Tibial nerve (tissue), 4 donors: ENCODE measurements at regions not wholly inside any gene's neighbourhood (a gene's known extent, or its start where the extent isn't known, plus 50 kb on each side); places are given as distances from the start of the nearest gene placed in this dataset.

Experiments used
- DNase-seq, 2 donors: peaks; one replicate each; pipeline ENCODE4 v3.0.0-alpha.2; 2019; ENCODE audit warnings: low spot score in 2 of 2
- H3K27ac ChIP-seq, 4 donors: fragments of 200-600 bp; sonication (generic) in 3 of 4; one replicate each; pipeline ENCODE4 v1.5.1; 2017 to 2019; ENCODE audit warnings: mild to moderate bottlenecking in 1 of 4
- H3K27me3 ChIP-seq, 2 donors: fragments of 200-600 bp; sonication (generic) in 1 of 2; one replicate each; pipeline versions ENCODE4 v1.5.1 to v1.6.0; 2017 to 2019
- H3K36me3 ChIP-seq, 3 donors: fragments of 200-600 bp; sonication (generic); one replicate each; pipeline ENCODE4 v1.5.1; 2018 to 2019
- H3K4me1 ChIP-seq, 4 donors: fragments of 200-600 bp; sonication (generic) in 3 of 4; one replicate each; pipeline ENCODE4 v1.5.1; 2017 to 2019
- H3K4me3 ChIP-seq, 4 donors: fragments of 200-600 bp; sonication (generic) in 3 of 4; one replicate each; pipeline ENCODE4 v1.5.1; 2017 to 2019; ENCODE audit warnings: mild to moderate bottlenecking in 1 of 4, moderate library complexity in 1 of 4
- H3K9me3 ChIP-seq, 4 donors: fragments of 200-600 bp; sonication (generic) in 3 of 4; one replicate each; pipeline ENCODE4 v1.5.1; 2017 to 2019
- EP300 ChIP-seq, 2 donors: sonication (generic); formaldehyde crosslinking; IDR thresholded peaks; one replicate each; pipeline ENCODE4 v1.6.1; 2017; ENCODE audit warnings: antibody characterized with exemption in 2 of 2, mild to moderate bottlenecking in 1 of 2
- POLR2A ChIP-seq, 2 donors: fragments of 450-650 bp; IDR thresholded peaks; one replicate each; pipeline ENCODE4 v1.6.1; 2017; ENCODE audit warnings: antibody characterized with exemption in 2 of 2, mild to moderate bottlenecking in 2 of 2, moderate library complexity in 2 of 2
- WGBS, 2 donors: methylation state at CpG; one replicate each; pipeline ENCODE4 v1.1.5; 2018; 5-methylcytosine and 5-hydroxymethylcytosine counted together
- TF ChIP-seq, protein P1 (sequence below), 5 experiments: fragments of 200-600 bp in 3 of 5; fragments of 450-650 bp in 2 of 5; sonication (generic) in 3 of 5; IDR thresholded peaks; one replicate each; pipeline ENCODE4 v1.5.1; 2016 to 2019; ENCODE audit warnings: antibody characterized with exemption in 5 of 5, mild to moderate bottlenecking in 3 of 5, moderate library complexity in 2 of 5

- no peak for DNase-seq
- Histone ChIP-seq H3K27ac (no peak overlapping the region), H3K4me3 (no peak overlapping the region), H3K36me3 (no peaks in the 10 kb centered on the region), H3K27me3 (no peaks in the 10 kb centered on the region), H3K4me1 (peaks cover 0 to 4% (median 0%) of the 10 kb centered on the region in 4 donors), H3K9me3 (no peaks in the 10 kb centered on the region)
- TF ChIP-seq, protein P1, sequence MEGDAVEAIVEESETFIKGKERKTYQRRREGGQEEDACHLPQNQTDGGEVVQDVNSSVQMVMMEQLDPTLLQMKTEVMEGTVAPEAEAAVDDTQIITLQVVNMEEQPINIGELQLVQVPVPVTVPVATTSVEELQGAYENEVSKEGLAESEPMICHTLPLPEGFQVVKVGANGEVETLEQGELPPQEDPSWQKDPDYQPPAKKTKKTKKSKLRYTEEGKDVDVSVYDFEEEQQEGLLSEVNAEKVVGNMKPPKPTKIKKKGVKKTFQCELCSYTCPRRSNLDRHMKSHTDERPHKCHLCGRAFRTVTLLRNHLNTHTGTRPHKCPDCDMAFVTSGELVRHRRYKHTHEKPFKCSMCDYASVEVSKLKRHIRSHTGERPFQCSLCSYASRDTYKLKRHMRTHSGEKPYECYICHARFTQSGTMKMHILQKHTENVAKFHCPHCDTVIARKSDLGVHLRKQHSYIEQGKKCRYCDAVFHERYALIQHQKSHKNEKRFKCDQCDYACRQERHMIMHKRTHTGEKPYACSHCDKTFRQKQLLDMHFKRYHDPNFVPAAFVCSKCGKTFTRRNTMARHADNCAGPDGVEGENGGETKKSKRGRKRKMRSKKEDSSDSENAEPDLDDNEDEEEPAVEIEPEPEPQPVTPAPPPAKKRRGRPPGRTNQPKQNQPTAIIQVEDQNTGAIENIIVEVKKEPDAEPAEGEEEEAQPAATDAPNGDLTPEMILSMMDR (IDR thresholded peaks at IDR 0.05): no peak
- TF ChIP-seq POLR2A (IDR thresholded peaks at IDR 0.05) (no peak), EP300 (IDR thresholded peaks at IDR 0.05) (no peak)
- WGBS, 2 donors: 94 to 97% methylated on average over 1 of the region's 1 CpG
These were observed 333.9 kb downstream of the RFC3 start for GRCh38 chr13:34151885-34152284.

- no peaks in the 10 kb centered on the region for H3K36me3 ChIP-seq
- H3K4me3 ChIP-seq: no peak overlapping the region
- TF ChIP-seq EP300 (IDR thresholded peaks at IDR 0.05): no peak
- TF ChIP-seq, protein P1 (IDR thresholded peaks at IDR 0.05): no peak
- TF ChIP-seq POLR2A (IDR thresholded peaks at IDR 0.05): no peak
- no peak overlapping the region for H3K27ac ChIP-seq
- WGBS, 2 donors: 94 to 95% methylated on average over 4 of the region's 4 CpGs
- H3K27me3 ChIP-seq: no peaks in the 10 kb centered on the region
- H3K9me3 ChIP-seq: no peaks in the 10 kb centered on the region
- DNase-seq: no peak
- H3K4me1 ChIP-seq: peaks cover 0 to 9% (median 0%) of the 10 kb centered on the region in 4 donors
These were observed 334.5 kb downstream of the RFC3 start for GRCh38 chr13:34152409-34152808.

GRCh38 chr13:34152996-34153395 lies 335.0 kb downstream of the RFC3 start:
- no peak for DNase-seq
- no peak for TF ChIP-seq EP300 (IDR thresholded peaks at IDR 0.05)
- TF ChIP-seq, protein P1 (IDR thresholded peaks at IDR 0.05): no peak
- TF ChIP-seq POLR2A (IDR thresholded peaks at IDR 0.05): no peak
- H3K36me3 ChIP-seq: no peaks in the 10 kb centered on the region
- no peaks in the 10 kb centered on the region for H3K27me3 ChIP-seq
- H3K4me1 ChIP-seq: peaks cover 0 to 11% (median 0%) of the 10 kb centered on the region in 4 donors
- H3K4me3 ChIP-seq: no peak overlapping the region
- no peaks in the 10 kb centered on the region for H3K9me3 ChIP-seq
- no peak overlapping the region for H3K27ac ChIP-seq

DNA sequence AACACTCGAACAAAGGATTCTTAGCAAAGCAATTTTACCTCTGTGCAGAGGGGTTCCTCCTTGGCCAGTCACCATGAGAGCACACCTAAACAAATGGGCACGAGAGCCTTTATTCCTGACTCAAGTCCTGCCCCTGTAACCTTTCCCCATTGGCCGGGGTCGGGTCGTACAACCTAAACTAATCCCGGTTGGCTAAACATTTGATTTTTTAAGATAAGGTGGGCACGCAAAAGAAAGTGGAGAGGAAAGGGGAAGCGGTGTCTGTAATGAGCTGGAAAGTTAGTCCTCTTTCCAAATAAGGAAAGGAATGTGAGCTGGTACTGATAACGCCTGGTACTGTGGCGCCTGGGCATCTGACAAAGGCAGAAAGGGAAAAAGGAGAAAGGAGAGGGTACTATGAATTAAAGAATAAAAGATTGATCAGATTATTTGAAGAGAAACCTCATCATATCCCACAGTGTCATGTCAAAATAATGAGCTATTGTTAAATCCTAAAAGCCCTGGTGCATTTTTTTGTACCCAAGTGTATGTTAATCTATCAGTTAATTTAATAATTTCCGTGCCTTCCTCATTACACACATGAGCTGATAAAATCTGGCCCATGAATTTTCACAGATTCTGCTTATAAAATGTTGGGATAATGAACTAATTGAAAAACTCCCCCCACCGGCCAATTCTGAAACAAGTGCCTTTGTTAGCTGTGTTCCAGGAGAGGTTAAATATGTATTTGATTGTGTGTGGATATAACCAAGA lies 335.7 kb downstream of the RFC3 start:
- DNase-seq: no peak
- Histone ChIP-seq H3K27ac (no peak overlapping the region), H3K4me3 (no peak overlapping the region), H3K9me3 (no peaks in the 10 kb centered on the region), H3K36me3 (no peaks in the 10 kb centered on the region), H3K27me3 (no peaks in the 10 kb centered on the region), H3K4me1 (peaks cover 0 to 11% (median 0%) of the 10 kb centered on the region in 4 donors)
- TF ChIP-seq EP300 (IDR thresholded peaks at IDR 0.05) (no peak), POLR2A (IDR thresholded peaks at IDR 0.05) (no peak)
- TF ChIP-seq, protein P1 (IDR thresholded peaks at IDR 0.05): no peak
- WGBS, 2 donors: 68 to 75% methylated on average over 12 of the region's 12 CpGs

- H3K9me3 ChIP-seq: no peaks in the 10 kb centered on the region
- no peak overlapping the region for H3K4me3 ChIP-seq
- H3K27me3 ChIP-seq: no peaks in the 10 kb centered on the region
- WGBS, 2 donors: 77 to 79% methylated on average over 10 of the region's 10 CpGs
- no peak for DNase-seq
- no peak overlapping the region for H3K27ac ChIP-seq
- no peak for TF ChIP-seq EP300 (IDR thresholded peaks at IDR 0.05)
- TF ChIP-seq POLR2A (IDR thresholded peaks at IDR 0.05): no peak
- TF ChIP-seq, protein P1 (IDR thresholded peaks at IDR 0.05): no peak
- H3K4me1 ChIP-seq: peaks cover 0 to 11% (median 0%) of the 10 kb centered on the region in 4 donors
- no peaks in the 10 kb centered on the region for H3K36me3 ChIP-seq
These were observed 338.1 kb downstream of the RFC3 start for GRCh38 chr13:34155931-34156607.
